GM19395 (cell line): ENCODE measurements at regions not wholly inside any gene's neighbourhood (a gene's known extent, or its start where the extent isn't known, plus 50 kb on each side); places are given as distances from the start of the nearest gene placed in this dataset.

Experiments
- ATAC-seq: cut with Tn5 transposase; IDR thresholded peaks from one replicate; pipeline ENCODE4 v1.9.1; 2021; ENCODE audit warnings: mild to moderate bottlenecking, moderate library complexity; ENCODE audit not compliant: unreplicated experiment

GRCh38 chr12:41983394-41983793, 161.3 kb downstream of the GXYLT1 start:
- no peak for ATAC-seq

- ATAC-seq = no peak
These were observed 162.9 kb downstream of the GXYLT1 start for GRCh38 chr12:41981758-41982157.

- ATAC-seq = no peak
These were observed 163.7 kb downstream of the GXYLT1 start for GRCh38 chr12:41981013-41981412.

- no peak for ATAC-seq
These were observed 164.3 kb downstream of the GXYLT1 start for GRCh38 chr12:41980390-41980789.

GRCh38 chr12:41979574-41979973, 165.1 kb downstream of the GXYLT1 start:
- no peak for ATAC-seq

GRCh38 chr12:41972598-41972997, 172.1 kb downstream of the GXYLT1 start:
- ATAC-seq = no peak

GRCh38 chr12:41972196-41972595, 172.5 kb downstream of the GXYLT1 start:
- ATAC-seq = no peak

GRCh38 chr12:41970744-41971143, 173.9 kb downstream of the GXYLT1 start:
- ATAC-seq = no peak

GRCh38 chr12:41968599-41968998, 176.1 kb downstream of the GXYLT1 start:
- no peak for ATAC-seq

GRCh38 chr12:41967668-41968500, 176.8 kb downstream of the GXYLT1 start:
- ATAC-seq = no peak

GRCh38 chr12:41966916-41967315, 177.8 kb downstream of the GXYLT1 start:
- no peak for ATAC-seq

GRCh38 chr12:41966001-41966400, 178.7 kb downstream of the GXYLT1 start:
- no peak for ATAC-seq

GRCh38 chr12:41963398-41963797, 181.3 kb downstream of the GXYLT1 start:
- ATAC-seq = no peak

- ATAC-seq = no peak
These were observed 182.5 kb downstream of the GXYLT1 start for GRCh38 chr12:41962171-41962572.

GRCh38 chr12:41959271-41959670, 185.4 kb downstream of the GXYLT1 start:
- no peak for ATAC-seq

- no peak for ATAC-seq
These were observed 188.3 kb downstream of the GXYLT1 start for GRCh38 chr12:41956353-41956752.

- ATAC-seq = no peak
These were observed 194.2 kb downstream of the GXYLT1 start for GRCh38 chr12:41950455-41950854.

GRCh38 chr12:41946106-41946505, 198.6 kb downstream of the GXYLT1 start:
- no peak for ATAC-seq

GRCh38 chr12:41944216-41944615, 200.5 kb downstream of the GXYLT1 start:
- no peak for ATAC-seq

- no peak for ATAC-seq
These were observed 201.0 kb downstream of the GXYLT1 start for GRCh38 chr12:41943671-41944070.

GRCh38 chr12:41942354-41942753, 202.3 kb downstream of the GXYLT1 start:
- no peak for ATAC-seq

GRCh38 chr12:41941079-41941478, 203.6 kb downstream of the GXYLT1 start:
- ATAC-seq = no peak

- ATAC-seq = no peak
These were observed 204.1 kb downstream of the GXYLT1 start for GRCh38 chr12:41940571-41940970.
